ENCODE measurements at regions not wholly inside any gene's neighbourhood (a gene's known extent, or its start where the extent isn't known, plus 50 kb on each side); places are given as distances from the start of the nearest gene placed in this dataset.

DNA sequence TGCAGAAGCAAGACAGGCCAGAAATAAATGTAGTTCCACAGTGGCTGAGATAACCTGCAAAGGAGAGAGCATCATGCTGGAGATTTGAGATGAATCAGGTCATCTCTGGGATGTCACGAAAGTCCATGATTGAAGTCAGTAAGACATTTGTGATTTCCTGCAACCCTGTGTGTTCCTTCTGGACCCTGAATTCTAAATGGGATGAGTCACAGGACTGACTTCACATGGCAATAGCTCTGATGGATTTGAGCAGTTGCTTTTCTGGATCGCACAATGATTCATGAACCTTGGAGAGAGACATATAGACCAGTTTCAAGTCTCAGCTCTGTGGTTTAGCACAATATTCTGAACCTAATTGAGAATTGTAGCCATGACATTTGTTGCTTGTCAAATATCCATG is 102.9 kb downstream of the TSN start:
- in situ Hi-C loops (cut with HindIII; ENCODE audit: low sequenced_read_pairs): no loop called here
- TF ChIP-seq, protein P1, sequence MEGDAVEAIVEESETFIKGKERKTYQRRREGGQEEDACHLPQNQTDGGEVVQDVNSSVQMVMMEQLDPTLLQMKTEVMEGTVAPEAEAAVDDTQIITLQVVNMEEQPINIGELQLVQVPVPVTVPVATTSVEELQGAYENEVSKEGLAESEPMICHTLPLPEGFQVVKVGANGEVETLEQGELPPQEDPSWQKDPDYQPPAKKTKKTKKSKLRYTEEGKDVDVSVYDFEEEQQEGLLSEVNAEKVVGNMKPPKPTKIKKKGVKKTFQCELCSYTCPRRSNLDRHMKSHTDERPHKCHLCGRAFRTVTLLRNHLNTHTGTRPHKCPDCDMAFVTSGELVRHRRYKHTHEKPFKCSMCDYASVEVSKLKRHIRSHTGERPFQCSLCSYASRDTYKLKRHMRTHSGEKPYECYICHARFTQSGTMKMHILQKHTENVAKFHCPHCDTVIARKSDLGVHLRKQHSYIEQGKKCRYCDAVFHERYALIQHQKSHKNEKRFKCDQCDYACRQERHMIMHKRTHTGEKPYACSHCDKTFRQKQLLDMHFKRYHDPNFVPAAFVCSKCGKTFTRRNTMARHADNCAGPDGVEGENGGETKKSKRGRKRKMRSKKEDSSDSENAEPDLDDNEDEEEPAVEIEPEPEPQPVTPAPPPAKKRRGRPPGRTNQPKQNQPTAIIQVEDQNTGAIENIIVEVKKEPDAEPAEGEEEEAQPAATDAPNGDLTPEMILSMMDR (IDR thresholded peaks at IDR 0.05; ENCODE audit: low read depth, low read length): no peak
- H3K4me3 ChIP-seq (ENCODE audit: low read depth, low read length): no peak overlapping the region
- no peak for DNase-seq (ENCODE audit: low read depth, low spot score)

DNA sequence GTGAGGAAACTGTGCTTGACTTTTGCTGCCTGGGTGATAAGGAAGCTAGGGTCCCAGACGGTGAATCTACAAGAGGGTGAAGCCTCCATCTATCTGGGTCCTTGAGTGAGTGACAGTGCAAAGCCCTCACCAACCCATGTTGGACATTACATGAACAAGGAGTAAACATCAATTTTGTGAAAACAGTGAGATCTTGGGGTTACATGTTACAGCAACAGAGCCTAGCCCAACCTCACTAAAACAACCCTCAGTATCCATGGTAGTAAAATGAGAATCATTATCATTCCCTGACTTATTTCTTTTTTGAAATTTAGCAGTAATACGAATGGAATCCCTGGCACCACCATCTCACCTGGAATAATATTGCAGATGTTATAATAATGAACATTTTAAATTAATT is 103.4 kb downstream of the TSN start:
- no peak overlapping the region for H3K4me3 ChIP-seq (ENCODE audit: low read depth, low read length)
- TF ChIP-seq, protein P1 (IDR thresholded peaks at IDR 0.05; ENCODE audit: low read depth, low read length): no peak
- in situ Hi-C loops (cut with HindIII; ENCODE audit: low sequenced_read_pairs): no loop called here
- no peak for DNase-seq (ENCODE audit: low read depth, low spot score)

DNA sequence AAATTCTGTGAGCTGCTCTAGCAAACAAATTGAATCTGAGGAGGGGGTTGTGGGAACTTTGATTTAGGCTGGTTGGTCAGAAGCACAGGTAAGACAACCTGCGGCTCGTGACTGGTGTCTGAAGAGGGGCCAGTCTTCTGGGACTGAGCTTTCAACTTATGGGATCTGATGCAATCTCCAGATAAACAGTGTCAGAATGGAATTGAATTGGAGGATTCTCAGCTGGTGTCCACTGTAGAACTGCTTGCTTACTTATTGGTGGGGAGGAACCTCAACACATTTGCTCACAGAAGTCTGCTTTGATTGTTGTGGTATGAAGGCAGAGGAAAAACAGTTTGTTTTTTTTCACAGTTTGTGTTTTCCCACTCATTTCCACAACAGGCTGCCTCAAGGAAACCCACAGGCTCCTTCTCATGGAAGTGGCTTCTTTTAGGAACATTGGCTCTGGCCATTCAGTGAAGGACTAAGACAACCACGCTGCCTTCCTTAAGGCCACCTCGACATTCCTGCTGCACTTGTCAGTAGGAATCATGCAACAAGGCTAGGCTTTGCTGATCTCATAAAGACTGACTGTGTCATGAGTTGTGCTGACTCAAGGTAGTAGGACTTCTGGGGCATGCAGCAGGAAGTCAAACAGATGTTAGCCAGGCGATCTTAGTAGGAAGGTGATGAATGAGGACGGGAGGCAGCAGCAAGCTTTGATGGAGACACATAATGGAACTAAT is 104.7 kb downstream of the TSN start:
- in situ Hi-C loops (cut with HindIII; ENCODE audit: low sequenced_read_pairs): no loop called here
- DNase-seq (ENCODE audit: low read depth, low spot score): no peak
- no peak overlapping the region for H3K4me3 ChIP-seq (ENCODE audit: low read depth, low read length)
- TF ChIP-seq, protein P1 (IDR thresholded peaks at IDR 0.05; ENCODE audit: low read depth, low read length): no peak

DNA sequence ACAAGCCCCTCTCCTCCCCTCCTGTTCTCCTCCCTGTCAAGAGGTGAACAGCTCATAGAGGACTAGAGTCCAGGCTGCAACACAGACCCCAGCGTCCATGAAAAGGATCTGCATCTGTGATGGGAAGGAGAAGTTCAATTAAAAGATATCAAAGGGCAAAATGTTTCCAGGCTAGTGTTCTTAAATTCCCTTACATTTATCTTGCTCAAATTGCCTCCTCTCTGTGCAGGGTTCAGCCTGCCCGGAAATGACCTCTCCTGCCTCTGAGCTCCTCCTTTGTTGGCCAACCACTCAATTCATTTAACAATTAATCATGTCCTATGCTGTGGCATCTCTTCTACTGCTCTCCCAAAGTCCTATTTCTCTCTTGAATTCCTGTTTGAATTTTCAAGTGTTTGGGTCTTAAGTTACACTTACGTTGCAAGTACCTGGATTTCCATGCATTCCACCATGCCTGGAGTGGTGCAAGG is 105.3 kb downstream of the TSN start:
- TF ChIP-seq, protein P1 (IDR thresholded peaks at IDR 0.05; ENCODE audit: low read depth, low read length): no peak
- in situ Hi-C loops (cut with HindIII; ENCODE audit: low sequenced_read_pairs): no loop called here
- no peak overlapping the region for H3K4me3 ChIP-seq (ENCODE audit: low read depth, low read length)
- no peak for DNase-seq (ENCODE audit: low read depth, low spot score)

DNA sequence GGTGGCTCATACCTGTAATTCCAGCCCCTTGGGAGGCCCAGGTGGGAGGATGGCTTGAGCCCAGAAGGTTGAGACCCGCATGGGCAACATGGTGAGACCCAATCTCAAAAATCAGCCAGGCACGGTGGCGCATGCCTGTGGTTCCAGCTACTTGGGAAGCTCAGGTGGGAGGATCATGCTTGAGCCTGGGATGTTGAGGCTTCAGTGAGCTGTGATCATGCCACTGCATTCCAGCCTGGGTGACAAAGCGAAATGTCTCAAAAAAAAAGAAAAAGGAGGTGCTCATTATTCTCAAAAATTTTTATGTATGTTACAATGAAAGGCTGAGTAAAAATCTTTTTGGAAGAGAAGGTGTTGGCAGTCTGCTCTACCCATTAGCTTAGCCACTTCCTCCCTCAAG is 106.8 kb downstream of the TSN start:
- in situ Hi-C loops (cut with HindIII; ENCODE audit: low sequenced_read_pairs): no loop called here
- no peak for DNase-seq (ENCODE audit: low read depth, low spot score)
- TF ChIP-seq, protein P1 (IDR thresholded peaks at IDR 0.05; ENCODE audit: low read depth, low read length): no peak
- H3K4me3 ChIP-seq (ENCODE audit: low read depth, low read length): no peak overlapping the region

DNA sequence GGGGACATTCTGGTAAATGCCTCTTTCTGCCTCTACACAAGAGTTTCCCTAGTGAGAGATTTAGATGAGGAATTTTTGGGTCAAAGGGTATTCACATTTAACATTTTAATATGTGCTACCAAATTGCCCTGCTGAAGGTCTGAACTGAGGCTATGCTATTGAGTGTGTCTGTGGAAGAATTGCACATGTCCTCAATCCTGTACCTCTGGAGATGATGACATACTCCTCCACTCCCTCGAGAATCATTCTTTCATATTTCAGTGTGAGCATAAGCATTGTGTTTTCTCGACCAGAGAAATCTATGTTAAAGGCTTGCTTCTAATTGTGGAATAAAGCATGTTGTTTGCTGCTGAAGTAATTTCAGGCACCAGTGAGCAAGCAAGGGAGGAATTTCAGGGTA is 110.5 kb downstream of the TSN start:
- no peak for DNase-seq (ENCODE audit: low read depth, low spot score)
- TF ChIP-seq, protein P1 (IDR thresholded peaks at IDR 0.05; ENCODE audit: low read depth, low read length): no peak
- in situ Hi-C loops (cut with HindIII; ENCODE audit: low sequenced_read_pairs): no loop called here
- H3K4me3 ChIP-seq (ENCODE audit: low read depth, low read length): no peak overlapping the region

Data from astrocyte of the spinal cord (primary cell).